Omental fat pad (tissue), 3 donors: ENCODE measurements at regions not wholly inside any gene's neighbourhood (a gene's known extent, or its start where the extent isn't known, plus 50 kb on each side); places are given as distances from the start of the nearest gene placed in this dataset.

ENCODE experiments used
- ATAC-seq: fragments of 150-250 bp; one replicate; pipeline ENCODE4 v1.9.1; 2016; ENCODE audit warnings: mild to moderate bottlenecking, moderate library complexity; ENCODE audit not compliant: low FRiP score
- DNase-seq: peaks from one replicate; pipeline ENCODE4 v3.0.0-alpha.2; 2019; ENCODE audit warnings: low spot score
- TF ChIP-seq, protein P1 (sequence below), 3 donors: fragments of 450-650 bp; IDR thresholded peaks; one replicate each; pipeline ENCODE4 v1.5.1; 2016 to 2017; ENCODE audit warnings: antibody characterized with exemption in 3 of 3, mild to moderate bottlenecking in 3 of 3, moderate library complexity in 2 of 3

DNA sequence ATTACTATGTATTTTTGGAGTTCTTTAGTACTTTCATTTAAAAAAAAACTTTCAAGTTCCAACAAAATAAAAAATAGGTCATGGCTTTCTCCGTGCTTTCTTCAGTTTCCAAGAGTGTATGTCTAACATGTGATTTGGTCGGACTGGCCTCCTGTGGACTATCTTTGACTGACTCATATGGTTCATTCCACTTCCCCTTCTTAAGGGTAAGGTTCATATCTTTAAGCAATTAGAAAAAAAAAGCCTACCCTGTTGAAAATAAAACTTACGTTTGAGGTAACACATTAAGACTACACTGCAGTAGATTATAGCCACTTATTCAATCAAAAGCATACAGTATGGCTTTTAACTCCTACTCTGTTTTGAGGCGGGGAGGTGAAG, 112.8 kb upstream of the AHR start:
- ATAC-seq = peak; percentile 70
- DNase-seq = no peak
- TF ChIP-seq, protein P1, sequence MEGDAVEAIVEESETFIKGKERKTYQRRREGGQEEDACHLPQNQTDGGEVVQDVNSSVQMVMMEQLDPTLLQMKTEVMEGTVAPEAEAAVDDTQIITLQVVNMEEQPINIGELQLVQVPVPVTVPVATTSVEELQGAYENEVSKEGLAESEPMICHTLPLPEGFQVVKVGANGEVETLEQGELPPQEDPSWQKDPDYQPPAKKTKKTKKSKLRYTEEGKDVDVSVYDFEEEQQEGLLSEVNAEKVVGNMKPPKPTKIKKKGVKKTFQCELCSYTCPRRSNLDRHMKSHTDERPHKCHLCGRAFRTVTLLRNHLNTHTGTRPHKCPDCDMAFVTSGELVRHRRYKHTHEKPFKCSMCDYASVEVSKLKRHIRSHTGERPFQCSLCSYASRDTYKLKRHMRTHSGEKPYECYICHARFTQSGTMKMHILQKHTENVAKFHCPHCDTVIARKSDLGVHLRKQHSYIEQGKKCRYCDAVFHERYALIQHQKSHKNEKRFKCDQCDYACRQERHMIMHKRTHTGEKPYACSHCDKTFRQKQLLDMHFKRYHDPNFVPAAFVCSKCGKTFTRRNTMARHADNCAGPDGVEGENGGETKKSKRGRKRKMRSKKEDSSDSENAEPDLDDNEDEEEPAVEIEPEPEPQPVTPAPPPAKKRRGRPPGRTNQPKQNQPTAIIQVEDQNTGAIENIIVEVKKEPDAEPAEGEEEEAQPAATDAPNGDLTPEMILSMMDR (IDR thresholded peaks at IDR 0.05) = no peak

DNA sequence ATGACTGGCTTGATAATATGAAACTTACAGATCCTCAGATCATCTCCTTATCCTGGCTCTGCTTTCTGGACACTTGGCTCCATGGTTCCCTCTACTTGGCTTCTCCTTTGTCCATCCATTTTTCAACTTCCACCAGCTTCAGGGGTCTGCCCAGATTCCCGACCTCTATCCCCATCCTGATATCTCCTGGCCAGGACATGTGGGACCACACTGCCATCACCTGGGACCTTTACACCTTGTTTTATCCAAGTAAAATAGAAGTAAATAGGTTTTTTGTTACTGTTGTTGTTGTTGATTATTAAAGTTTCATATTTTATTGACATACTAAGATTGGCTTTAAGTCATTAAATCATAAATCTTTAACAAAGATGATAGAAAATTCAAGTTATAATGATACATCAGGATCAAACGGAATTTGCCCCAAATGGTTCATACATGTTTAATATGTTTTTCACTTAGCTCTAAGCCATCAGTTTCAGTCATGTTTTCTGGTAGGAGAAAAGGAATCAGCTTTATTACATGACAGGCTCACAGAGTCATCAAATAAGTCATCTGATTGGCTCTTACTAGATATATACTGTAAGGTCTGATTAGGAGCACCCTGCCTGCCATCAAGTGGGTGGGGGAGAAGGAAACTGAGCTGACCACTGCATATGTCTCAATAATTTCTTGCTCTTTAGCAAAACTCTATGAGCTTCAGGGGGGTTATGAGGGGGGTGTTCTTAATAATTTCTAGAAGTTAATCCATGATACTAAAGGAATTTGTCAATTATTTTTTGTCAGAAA, 111.5 kb upstream of the AHR start:
- ATAC-seq (no peak), DNase-seq (no peak)
- TF ChIP-seq, protein P1 (IDR thresholded peaks at IDR 0.05) = no peak

DNA sequence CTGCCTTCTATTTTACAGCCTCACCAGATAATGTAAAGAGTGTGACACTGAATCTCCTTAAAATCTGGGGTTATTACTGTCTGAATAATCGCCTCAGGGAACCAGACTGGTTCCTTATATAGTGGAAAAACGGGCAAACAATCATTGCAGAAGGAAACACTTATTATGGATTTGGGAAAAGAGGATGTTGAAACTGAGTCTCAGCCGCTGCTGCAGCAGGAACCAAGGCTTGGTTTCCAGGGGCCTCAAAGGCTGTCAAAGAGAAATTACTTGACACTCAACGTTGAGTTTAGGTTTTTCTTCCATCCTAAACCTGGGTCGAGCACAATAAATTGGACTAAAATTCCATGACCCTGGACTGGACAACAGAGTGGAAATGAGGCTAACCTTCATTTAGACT, 103.8 kb upstream of the AHR start:
- TF ChIP-seq, protein P1 (IDR thresholded peaks at IDR 0.05) = no peak
- DNase-seq = no peak
- ATAC-seq = no peak

DNA sequence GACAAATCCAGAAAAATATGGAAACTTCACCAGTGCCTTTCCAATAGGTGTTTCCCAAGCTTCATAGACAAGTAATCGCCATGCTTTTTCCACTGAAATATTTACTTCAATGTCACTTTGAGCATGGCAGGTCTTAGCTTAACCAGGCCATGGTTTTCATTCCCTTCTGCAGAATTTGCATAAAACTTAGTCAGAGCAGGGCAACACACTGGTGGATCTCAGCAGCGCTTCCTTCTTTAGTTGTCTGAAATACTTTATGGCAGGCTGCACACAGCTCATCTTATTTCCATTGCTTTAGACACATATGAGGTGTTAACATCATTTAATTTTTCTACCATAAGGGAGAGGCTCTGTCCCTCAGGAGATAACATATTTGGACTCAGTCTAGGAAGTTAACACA, 102.9 kb upstream of the AHR start:
- TF ChIP-seq, protein P1 (IDR thresholded peaks at IDR 0.05) = no peak
- no peak for DNase-seq
- ATAC-seq = no peak

DNA sequence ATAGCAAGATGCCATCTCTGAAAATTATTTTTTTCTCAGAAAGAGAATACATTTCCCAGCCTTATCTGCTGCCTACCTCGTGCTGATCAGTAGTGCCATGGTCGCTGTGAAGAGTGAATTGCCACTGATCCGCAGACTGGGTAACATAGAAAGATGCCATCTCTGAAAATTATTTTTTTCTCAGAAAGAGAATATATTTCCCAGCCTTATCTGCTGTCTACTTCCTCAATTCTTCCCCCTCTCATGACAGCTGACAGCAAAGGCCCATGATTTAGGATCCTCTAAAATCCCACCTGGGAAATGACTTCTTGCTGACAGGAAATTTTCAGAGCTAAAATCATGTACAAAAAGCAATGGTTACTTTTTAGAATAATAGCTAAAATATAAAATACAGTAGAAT, 92.5 kb upstream of the AHR start:
- no peak for DNase-seq
- no peak for ATAC-seq
- TF ChIP-seq, protein P1 (IDR thresholded peaks at IDR 0.05) = no peak

DNA sequence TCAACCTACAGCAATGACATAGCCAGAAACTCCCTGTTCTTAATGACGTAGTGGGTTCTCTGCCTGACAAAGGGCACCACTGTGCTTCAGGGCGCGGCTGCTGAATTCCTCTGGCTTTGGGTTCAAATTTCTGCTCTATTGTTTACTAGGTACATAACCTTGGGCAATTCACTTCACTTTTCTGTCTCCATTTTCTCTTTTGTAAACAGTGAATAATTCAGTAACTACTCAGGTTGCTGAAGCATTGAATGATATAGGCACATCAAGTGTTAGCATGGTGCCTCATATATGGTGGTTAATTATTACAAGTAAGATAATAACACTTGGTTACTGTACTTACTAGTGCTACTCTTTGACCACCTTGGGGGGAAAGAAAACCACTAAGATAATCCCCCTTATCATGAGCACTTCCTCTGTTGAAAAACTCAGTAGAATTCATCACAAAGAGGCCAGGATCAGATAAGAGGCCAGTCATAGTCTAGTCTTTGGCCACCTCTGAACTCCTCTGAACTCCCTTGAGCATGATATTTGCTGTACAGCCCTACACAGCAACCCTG, 92.0 kb upstream of the AHR start:
- no peak for DNase-seq
- TF ChIP-seq, protein P1 (IDR thresholded peaks at IDR 0.05) = no peak
- ATAC-seq = no peak

DNA sequence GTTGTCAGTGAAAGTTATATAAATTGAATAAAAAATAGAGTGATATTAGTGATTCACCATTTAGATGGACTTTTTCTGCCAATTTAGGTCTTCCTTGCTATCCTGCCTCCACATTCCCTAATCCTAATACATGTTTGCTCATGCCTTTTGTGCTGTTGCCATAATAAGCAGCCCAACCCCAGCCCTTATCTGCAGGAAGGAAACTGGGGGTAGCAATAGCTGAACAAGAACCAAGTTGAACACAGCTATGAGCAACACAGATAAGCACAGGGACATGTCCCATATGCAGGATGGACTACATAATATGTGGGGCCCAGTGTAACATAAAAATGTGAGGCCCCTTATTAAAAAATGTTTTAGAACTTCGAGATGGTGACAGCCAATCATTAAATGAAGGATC, 91.2 kb upstream of the AHR start:
- no peak for DNase-seq
- TF ChIP-seq, protein P1 (IDR thresholded peaks at IDR 0.05) = no peak
- ATAC-seq = no peak
